Smooth muscle cell of the brain vasculature (primary cell): ENCODE measurements at regions not wholly inside any gene's neighbourhood (a gene's known extent, or its start where the extent isn't known, plus 50 kb on each side); places are given as distances from the start of the nearest gene placed in this dataset.

ENCODE experiments used
- DNase-seq: peaks from one replicate; pipeline ENCODE4 v3.0.0-alpha.2; 2012; ENCODE audit warnings: low read depth, low spot score

- DNase-seq = no peak
Measured at GRCh38 chr15:61481886-61482285, 252.8 kb upstream of the RORA start.

GRCh38 chr15:61480863-61481262 lies 251.8 kb upstream of the RORA start:
- DNase-seq = no peak

DNA sequence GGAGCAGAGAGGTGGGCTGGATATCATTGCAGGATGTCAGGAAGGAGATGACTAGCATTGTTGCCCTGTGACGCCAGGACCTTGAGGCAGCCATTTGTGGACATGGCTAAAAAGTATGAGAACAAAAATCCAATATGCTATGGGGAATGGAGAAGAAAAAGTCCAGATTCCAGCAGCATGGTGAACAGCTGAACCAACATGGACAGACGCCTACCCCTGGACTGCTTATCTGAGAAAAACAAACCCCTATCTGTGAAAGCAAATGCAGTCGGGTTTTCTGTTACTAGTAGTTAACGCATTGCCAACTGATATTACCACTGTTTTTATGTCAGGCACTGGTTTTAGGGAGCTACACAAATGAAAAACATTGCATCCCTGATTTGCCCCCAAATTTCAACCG lies 251.2 kb upstream of the RORA start:
- no peak for DNase-seq

GRCh38 chr15:61479613-61480012 lies 250.5 kb upstream of the RORA start:
- no peak for DNase-seq

DNA sequence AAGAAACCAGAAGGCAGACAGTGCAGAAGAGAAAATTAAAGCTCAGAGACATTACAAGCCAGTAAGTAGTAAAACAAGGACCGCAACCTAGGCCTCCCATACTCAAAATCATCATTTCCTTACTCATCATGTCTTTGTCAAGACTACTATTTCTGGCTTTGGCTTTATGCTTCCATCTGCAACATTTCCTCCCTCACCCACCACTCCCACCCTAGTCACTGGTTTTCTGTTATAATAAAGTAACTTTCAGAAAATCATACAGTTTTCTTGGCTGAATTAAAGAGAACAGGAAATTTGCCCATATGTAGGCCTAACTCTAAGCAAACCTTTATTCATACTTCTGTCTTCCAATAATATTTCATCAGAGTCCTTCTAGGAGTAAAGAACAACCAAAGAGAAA lies 247.6 kb upstream of the RORA start:
- no peak for DNase-seq

- no peak for DNase-seq
Measured at GRCh38 chr15:61474796-61475195, 245.7 kb upstream of the RORA start.

DNA sequence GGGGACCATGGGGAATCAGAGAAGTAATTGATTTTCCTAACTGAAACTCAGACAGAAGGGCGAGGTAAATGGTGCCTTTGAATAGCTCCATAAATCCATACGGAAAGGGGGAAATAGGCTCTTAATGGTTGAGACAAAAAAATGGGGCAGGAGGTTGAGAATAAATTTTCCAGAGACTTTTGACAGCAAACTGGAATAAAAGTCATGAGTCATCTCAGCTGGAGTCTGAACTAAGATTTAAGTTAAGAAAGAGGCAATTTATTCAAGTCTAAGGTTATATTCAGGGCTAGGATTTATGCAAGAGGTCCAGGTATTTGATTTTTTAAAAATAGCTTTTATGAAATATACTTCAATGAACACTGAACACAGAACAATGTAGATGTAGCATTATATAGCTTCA lies 238.7 kb upstream of the RORA start:
- no peak for DNase-seq

DNA sequence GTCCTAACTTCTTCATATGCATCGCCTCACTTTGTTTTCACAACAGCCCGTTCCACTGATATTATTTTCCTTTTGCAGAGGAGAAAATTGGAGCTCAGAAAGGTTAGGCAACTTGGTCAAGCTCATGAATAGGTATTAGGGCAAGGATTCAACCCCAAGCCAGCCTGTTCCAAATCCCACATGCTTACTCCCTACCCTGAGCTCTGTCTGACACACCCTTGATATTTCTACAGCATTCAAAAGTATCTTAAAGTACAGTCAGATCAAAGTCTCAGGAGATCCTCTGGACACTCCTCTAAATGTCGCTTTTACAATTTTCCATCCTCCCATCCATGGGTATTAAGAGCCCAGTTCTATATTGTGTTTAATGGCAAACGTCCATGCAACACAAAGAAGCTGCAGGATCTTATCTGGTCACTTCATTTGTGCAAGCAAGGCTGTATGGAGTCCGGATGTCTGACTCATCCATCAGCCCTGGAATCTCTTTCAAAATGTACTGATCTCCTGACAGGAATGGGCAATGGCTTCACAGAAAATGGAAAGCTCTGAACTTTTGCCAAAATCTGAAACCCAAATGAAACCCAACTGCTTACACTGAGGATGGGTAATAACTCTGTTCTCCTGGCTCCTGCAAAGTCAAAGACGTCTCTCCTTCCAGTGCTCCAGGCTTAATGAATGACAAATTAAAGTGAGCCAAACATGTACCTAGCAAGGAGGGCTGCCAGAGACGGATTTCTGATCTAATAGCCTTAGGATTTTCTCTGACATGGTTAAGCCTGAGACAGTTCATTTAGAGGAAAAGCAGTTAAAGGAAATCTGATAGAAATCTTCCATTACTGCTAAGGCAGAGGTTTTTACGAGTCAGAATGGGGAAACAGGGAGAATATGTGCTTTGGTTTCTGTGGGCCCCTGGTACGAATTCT lies 230.9 kb upstream of the RORA start:
- peak; percentile 65 for DNase-seq

- DNase-seq = no peak
Measured at GRCh38 chr15:61457050-61457733, 228.1 kb upstream of the RORA start.

GRCh38 chr15:61449186-61449702 lies 220.1 kb upstream of the RORA start:
- no peak for DNase-seq

- no peak for DNase-seq
Measured at GRCh38 chr15:61447981-61448380, 218.9 kb upstream of the RORA start.

- DNase-seq = no peak
Measured at GRCh38 chr15:61444585-61444984, 215.5 kb upstream of the RORA start.

DNA sequence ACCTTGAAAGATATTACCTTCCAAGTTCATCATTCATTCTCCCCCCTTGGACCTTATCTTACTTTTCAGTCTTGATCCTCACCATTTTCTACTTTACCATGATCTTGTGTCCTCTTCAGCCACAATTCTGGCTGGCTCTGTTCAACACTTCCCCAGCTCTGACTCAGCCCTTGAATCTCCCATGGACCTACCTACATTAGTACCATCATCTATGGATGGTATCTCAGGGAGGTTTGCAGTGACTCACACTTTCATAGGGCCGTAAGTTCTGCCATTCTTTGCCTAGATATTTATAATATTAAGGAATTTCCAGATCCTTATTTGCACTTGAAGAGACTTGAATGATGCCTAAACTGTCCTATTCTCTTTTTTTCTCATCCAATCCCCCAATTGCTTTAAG lies 213.7 kb upstream of the RORA start:
- DNase-seq = no peak

GRCh38 chr15:61441891-61442290 lies 212.8 kb upstream of the RORA start:
- DNase-seq = no peak

DNA sequence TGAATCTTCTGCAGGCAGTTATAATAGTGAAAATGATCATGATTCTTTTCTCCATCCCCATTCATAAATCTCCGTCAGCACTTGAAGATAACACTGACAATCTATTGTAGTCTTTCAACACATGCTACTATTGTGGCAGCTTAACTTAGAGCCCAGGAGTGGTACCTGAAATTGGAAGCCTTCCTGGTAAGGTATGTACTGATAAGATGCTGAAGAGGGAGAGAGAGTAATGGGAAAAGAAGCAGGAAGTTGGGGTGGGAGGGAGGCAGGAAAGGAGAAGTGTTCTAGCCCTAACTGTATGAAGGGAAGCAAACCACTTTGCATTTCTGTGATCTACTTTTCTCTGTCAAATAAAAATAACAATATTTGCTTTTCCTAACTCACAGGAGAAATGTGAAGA lies 197.4 kb upstream of the RORA start:
- DNase-seq = no peak

GRCh38 chr15:61425934-61426333 lies 196.8 kb upstream of the RORA start:
- DNase-seq = no peak

- no peak for DNase-seq
Measured at GRCh38 chr15:61422773-61423172, 193.7 kb upstream of the RORA start.

DNA sequence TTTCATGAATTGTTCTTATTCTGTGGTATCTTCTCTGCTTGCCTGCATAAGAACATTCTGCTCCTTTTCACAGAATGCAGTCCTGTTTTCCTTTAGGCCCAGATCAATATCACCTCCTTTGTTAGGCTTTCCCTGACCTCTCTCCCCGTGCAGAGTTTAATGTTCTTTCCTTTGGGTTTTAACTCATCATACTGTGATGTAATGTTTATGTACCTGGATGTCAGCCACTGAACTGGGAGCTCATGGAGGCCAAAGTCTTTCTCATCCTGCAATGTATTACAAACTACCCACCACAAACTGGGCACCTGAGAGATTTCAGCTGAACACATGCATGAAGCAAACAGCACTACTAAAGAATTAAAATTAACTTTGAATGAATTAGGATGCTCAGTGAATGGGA lies 192.8 kb upstream of the RORA start:
- no peak for DNase-seq

- no peak for DNase-seq
Measured at GRCh38 chr15:61421470-61421869, 192.4 kb upstream of the RORA start.

DNA sequence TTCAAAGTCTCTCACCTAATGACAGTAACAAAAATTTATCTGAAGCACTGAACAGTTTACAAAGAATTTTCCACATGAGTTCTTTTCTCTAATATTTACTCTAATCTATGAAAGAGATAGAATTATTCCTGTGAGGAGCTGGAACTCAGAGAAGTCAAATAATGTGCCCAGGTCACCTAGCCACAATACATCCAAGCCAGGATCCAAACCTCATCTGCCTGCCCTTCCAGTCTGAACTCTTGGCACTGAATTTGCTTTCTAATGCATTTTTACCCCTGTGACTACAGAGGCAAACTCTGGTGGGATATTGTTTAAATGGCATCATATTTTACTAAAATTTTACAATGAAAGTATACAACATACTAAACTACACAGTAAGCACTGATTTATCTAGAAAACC lies 191.4 kb upstream of the RORA start:
- DNase-seq = no peak

DNA sequence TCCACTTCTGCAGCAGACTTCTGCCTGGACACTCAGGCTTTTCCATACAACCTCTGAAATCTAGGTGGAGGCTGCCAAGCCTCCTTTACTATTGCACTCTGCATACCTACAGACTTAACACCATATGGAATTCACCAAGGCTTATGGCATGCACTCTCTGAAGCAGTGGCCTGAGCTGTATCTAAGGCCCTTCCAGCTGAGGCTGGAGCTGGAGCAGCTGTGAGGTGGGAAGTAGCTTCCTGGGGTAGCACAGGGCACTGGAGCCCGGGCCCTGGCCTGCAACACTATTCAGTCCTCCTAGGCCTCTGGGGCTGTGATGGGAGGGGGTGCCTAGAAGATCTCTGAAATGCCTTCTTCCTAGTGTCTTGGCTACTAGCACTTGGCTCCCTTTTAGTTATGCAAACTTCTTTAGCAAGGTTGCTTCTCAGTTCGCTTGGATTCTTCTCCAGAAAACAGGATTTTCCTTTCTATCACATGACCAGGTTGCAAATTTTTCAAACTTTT lies 186.6 kb upstream of the RORA start:
- no peak for DNase-seq

- DNase-seq = no peak
Measured at GRCh38 chr15:61411902-61412510, 182.9 kb upstream of the RORA start.
